ENCODE measurements at regions not wholly inside any gene's neighbourhood (a gene's known extent, or its start where the extent isn't known, plus 50 kb on each side); places are given as distances from the start of the nearest gene placed in this dataset.
"Not testable (repeated sequence)": the region's sequence is repeated elsewhere in the genome, so short reads cannot be mapped to it uniquely, and the experiment has no call there.

GRCh38 chr3:34152656-34153055, 354.2 kb downstream of the PDCD6IP start:
- no peak for DNase-seq (ENCODE audit: low read depth)
- TF ChIP-seq, protein P1, sequence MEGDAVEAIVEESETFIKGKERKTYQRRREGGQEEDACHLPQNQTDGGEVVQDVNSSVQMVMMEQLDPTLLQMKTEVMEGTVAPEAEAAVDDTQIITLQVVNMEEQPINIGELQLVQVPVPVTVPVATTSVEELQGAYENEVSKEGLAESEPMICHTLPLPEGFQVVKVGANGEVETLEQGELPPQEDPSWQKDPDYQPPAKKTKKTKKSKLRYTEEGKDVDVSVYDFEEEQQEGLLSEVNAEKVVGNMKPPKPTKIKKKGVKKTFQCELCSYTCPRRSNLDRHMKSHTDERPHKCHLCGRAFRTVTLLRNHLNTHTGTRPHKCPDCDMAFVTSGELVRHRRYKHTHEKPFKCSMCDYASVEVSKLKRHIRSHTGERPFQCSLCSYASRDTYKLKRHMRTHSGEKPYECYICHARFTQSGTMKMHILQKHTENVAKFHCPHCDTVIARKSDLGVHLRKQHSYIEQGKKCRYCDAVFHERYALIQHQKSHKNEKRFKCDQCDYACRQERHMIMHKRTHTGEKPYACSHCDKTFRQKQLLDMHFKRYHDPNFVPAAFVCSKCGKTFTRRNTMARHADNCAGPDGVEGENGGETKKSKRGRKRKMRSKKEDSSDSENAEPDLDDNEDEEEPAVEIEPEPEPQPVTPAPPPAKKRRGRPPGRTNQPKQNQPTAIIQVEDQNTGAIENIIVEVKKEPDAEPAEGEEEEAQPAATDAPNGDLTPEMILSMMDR (IDR thresholded peaks at IDR 0.05; ENCODE audit: low read length, missing control alignments), result no peak
- no peak overlapping the region for H3K4me3 ChIP-seq (replicated peaks; ENCODE audit: low read depth, low read length)

DNA sequence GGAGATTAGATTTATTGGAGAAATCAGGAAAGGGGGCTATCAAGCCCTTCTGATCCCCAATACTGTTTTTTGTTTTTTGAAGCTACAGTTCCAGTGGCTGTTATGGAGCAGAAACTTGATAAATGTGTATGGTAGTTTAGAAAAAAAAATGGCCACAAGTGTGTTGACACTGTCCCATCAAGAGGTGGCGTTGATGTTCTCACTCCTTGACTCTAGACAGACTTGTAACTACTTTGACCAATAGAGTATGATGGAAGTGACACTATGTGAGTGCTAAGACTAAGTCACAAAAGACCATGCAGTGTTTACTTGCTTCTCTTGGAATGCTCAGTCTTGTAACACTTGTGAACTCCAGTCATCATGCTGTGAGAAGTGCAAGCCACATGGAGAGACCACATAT, 356.7 kb downstream of the PDCD6IP start:
- H3K4me3 ChIP-seq (replicated peaks; ENCODE audit: low read depth, low read length), result no peak overlapping the region
- no peak for DNase-seq (ENCODE audit: low read depth)
- TF ChIP-seq, protein P1 (IDR thresholded peaks at IDR 0.05; ENCODE audit: low read length, missing control alignments), result no peak

GRCh38 chr3:34155666-34156065, 357.2 kb downstream of the PDCD6IP start:
- DNase-seq (ENCODE audit: low read depth), result no peak
- H3K4me3 ChIP-seq (replicated peaks; ENCODE audit: low read depth, low read length), result no peak overlapping the region
- TF ChIP-seq, protein P1 (IDR thresholded peaks at IDR 0.05; ENCODE audit: low read length, missing control alignments), result no peak

- no peak overlapping the region for H3K4me3 ChIP-seq (replicated peaks; ENCODE audit: low read depth, low read length)
- TF ChIP-seq, protein P1 (IDR thresholded peaks at IDR 0.05; ENCODE audit: low read length, missing control alignments), result no peak
- DNase-seq (ENCODE audit: low read depth), result no peak
These were observed 359.1 kb downstream of the PDCD6IP start for GRCh38 chr3:34157491-34157890.

DNA sequence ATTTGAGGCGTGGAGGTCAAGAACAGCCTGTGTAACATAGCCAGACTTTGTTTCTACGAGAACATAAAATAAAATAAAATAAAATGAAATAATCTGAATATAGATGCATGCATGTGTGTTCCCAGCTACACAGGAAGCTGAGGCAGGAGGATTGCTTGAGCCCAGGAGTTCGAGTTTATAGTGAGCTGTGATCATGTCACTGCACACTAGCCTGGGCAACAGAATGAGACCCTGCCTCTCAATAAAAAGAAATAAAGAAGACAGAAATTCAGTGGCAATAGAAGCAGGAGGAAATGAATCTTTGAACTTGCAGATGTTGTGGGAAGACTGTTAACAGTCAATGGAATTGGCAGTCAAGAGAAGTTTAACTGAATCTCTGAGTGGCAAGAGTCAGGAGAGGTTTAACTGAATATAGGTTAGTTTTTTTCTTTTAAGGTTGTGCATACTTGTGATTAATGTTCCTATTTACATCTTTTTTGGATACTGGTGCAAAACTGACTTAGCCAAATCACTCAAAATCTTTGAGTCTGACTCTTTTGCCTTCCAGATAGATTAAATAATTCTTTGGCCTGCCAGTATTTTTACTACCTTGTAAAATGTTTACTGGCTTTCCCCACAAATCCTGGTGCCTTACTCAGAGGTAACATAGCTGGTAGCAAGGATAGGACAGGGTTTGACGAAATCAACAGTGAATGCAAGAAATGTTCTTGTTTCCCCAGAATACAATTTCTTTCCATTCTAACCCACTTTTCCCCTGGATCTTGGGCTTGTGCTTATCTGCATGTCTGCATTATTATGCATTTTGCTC, 361.4 kb downstream of the PDCD6IP start:
- DNase-seq (ENCODE audit: low read depth), result no peak
- no peak overlapping the region for H3K4me3 ChIP-seq (replicated peaks; ENCODE audit: low read depth, low read length)
- TF ChIP-seq, protein P1 (IDR thresholded peaks at IDR 0.05; ENCODE audit: low read length, missing control alignments), result no peak

DNA sequence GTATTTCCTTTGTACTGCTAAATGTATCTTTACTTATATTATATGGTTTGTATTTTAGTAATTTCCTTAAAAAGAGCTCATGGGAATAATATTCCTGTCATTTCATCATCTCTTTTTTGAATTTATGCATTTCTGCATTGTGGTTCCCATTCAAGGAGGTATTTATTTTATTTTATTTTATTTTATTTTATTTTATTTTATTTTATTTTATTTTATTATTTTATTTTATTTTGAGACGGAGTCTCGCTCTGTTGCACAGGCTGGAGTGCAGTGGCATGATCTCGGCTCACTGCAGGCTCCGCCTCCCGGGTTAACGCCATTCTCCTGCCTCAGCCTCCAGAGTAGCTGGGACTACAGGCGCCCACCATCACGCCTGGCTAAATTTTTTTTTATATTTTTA, 371.2 kb downstream of the PDCD6IP start:
- not testable (repeated sequence) for H3K4me3 ChIP-seq (replicated peaks; ENCODE audit: low read depth, low read length); DNase-seq (ENCODE audit: low read depth)

GRCh38 chr3:34174740-34175139, 376.3 kb downstream of the PDCD6IP start:
- no peak overlapping the region for H3K4me3 ChIP-seq (replicated peaks; ENCODE audit: low read depth, low read length)
- TF ChIP-seq, protein P1 (IDR thresholded peaks at IDR 0.05; ENCODE audit: low read length, missing control alignments), result no peak
- DNase-seq (ENCODE audit: low read depth), result no peak

Data from fibroblast of pulmonary artery (primary cell).